ENCODE measurements at regions not wholly inside any gene's neighbourhood (a gene's known extent, or its start where the extent isn't known, plus 50 kb on each side); places are given as distances from the start of the nearest gene placed in this dataset.

DNA sequence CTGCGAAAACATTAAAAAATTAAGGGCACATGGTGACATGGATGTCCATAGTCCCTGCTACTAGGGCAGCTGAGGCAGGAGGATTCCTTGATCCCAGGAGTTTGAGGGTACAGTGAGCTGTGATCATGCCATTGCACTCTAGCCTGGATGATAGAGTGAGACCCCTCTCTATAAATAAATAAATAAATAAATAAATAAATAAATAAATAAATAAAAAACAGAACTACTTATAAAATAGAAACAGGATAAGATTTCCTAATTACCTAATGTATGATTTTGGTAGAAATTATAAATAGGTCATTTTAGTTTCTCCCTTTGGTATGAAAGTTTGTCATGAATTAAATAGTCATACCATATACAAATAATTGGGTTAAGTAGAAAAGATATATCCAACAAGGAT is 916.2 kb downstream of the GRIK2 start:
- no peak for DNase-seq

- no peak for DNase-seq
Measured at GRCh38 chr6:102300350-102300749, 906.8 kb downstream of the GRIK2 start.

GRCh38 chr6:102298051-102298450 is 904.5 kb downstream of the GRIK2 start:
- no peak for DNase-seq
